GM20000 (cell line): ENCODE measurements at regions not wholly inside any gene's neighbourhood (a gene's known extent, or its start where the extent isn't known, plus 50 kb on each side); places are given as distances from the start of the nearest gene placed in this dataset.

ENCODE experiments used
- DNase-seq: peaks from one replicate; pipeline ENCODE4 v3.0.0; 2012; ENCODE audit warnings: low spot score
- CTCF ChIP-seq: IDR thresholded peaks from 2 replicates; pipeline ENCODE4 v1.5.1; 2012; ENCODE audit warnings: mild to moderate bottlenecking, control low read depth; ENCODE audit errors: extremely low read depth, missing control alignments

DNA sequence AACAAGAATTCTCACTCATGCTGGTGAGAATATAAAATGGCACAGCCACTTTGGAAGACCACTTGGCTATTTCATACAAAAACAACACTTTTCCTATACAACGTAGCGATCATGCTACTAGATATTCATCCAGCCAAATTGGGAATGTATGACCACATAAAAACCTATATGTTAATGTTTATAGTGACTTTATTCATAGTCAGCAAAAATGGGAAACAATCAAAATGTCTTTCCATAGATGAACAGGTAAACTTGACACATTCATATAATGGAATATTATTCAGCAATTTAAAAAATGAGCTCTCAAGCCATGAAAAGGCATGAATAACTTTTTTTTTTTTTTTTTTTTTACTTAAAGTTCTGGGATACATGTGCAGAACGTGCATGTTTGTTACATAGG, 445.2 kb downstream of the ZBBX start:
- no peak for TF ChIP-seq CTCF
- DNase-seq = no peak

DNA sequence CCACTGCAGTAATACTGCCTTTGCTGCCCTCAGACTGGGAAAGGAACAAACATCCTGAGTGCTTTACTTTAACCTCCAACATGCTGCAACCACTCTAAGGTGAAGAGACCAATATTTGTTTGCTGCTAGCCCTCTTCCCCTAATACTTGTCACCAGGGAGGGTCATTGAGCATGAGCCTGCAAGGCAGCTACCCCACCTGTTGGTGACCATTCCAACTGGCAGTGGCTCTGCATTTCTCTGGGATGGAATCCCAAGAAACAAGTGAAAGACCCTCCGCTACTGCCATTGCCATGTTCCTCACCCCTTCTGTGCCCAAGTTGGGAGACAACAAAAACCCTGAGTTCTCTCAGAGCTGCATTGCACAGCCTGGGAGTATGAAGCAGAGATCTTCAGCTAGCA, 462.7 kb downstream of the ZBBX start:
- no peak for TF ChIP-seq CTCF
- no peak for DNase-seq

DNA sequence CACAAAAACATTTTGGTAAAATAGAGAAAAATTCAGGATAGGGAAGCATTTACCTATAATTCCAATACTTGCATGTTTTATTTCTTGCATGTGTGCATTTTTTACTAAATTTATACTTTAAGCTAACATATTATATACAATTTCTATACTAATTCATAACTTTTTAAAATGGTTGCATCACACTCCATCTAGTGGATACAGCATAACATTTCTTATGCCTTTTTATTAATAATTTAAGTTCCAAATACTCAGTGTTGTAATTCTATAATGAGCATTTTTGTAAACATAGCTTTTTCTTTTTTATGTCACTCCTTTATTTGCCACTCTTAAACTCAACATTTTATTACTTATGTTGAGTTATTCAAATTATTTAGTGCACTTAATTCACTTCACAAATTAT, 477.7 kb downstream of the ZBBX start:
- TF ChIP-seq CTCF = no peak

DNA sequence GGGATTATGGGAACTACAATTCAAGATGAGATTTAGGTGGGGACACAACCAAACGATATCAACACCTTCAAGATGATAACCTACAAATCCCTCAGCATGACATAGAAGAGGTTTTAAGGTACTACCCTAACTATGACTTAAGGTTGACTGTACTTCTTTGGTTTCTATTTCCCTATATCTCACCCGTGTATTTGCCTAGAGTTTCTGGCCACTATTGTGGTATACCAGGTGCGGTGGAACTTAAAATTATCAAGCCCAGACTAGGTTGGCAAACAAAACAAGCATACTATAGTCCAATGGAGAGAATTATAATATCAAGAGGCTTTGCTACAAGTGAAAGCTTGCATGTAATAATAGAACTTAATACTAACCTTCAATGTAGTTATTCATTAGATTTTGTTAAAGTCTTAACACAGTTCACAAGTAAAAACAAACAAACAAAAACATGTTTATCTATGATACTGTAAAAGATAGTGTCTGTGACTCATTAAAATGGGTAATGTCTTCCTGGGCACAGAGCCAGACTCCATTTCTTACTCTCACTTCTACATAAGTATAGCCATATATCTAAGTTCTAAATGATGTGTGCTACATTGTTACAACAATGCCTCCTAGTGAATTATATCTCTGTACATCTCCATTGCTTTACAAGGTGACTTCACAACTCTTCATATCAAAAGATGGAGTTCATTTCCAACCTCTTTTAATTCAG, 479.1 kb downstream of the ZBBX start:
- TF ChIP-seq CTCF = no peak

More for the DNA sequence above, 477.7 kb downstream of the ZBBX start:
- no peak for DNase-seq

DNA sequence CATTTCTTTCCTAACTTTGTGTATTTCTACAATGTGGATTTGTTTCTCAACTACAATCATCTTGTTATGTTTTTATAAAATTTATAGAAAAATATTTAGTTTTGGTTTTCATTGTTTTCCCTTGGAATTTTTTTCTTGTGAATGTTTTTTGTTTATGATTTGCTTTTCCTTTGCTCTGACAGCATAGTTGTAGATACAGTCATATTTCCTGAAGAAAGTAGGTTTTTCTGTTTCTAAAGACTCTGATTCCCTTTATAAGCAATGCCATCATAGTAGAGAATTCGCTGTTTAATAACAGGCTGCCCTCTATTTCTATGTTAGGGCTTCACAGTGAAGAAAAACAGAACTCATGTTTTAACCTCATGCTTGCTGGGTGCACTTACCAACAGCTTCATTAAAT, 482.3 kb downstream of the ZBBX start:
- no peak for TF ChIP-seq CTCF
- DNase-seq = no peak

More for the DNA sequence above, 479.1 kb downstream of the ZBBX start:
- DNase-seq = no peak

GRCh38 chr3:166889241-166889640, 490.9 kb downstream of the ZBBX start:
- DNase-seq = no peak
- TF ChIP-seq CTCF = no peak

GRCh38 chr3:166879661-166880060, 500.4 kb downstream of the ZBBX start:
- no peak for DNase-seq
- no peak for TF ChIP-seq CTCF
